ENCODE measurements at regions not wholly inside any gene's neighbourhood (a gene's known extent, or its start where the extent isn't known, plus 50 kb on each side); places are given as distances from the start of the nearest gene placed in this dataset.
A peak's percentile ranks its signal among the peaks of the same experiment; 100 is the strongest.
"Not testable (repeated sequence)": the region's sequence is repeated elsewhere in the genome, so short reads cannot be mapped to it uniquely, and the experiment has no call there.

DNA sequence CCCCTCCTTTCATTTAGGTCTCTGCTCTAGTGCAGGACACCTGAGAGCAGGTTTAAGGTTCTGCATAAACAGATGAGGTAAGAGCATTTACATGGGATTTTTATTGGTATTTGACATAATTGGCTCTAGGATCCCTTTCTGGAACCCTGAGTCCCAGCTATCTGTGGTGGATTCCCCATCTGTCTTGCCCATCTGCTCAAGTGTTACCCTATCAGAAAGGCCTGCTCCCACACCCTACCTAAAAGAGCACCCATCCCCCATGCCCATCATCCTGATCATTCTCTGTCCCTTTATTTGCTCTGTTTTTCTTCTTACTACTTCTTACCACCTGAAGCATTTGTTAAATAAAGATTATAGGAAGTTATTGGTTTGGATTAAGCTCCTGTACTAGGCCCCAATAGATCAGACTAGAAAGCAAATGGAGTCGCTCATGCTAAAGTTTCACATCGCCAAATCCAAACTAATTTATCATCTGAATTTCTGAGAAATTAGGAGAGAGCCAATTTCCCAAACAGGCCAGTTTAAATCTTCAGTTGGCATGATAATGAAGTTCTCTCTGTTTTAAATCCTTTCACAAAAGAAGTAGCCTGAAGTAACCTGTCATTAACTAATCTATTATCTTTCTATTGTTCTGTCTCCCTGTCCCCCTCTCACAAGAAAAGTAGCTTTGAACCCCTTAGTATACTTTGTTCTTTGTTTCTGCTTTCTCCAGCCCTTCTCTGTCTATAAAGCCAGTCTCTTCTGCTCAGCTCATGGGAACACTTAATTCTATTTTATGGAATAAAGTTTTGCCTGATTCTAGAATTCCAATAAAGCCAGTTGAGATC lies 178.6 kb downstream of the ZNF674 start:
- DNase-seq: no peak

DNA sequence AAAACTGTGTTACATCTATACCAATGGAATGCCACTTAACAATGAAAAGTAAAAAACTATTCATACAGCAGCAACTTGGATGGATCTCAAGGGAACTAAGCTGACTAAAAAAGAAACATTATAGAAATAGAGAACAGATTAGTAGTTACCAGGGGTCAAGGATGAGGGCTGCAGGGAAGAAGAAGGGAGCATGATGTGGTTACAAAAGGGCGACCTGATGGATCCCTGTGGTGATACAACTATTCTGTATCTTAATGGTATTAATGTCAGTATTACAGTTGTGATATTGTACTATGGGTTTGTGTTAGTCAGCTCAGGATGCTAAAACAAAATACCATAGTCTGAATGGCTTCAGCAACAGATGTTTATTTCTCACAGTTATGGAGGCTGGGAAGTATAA lies 190.7 kb downstream of the ZNF674 start:
- DNase-seq: no peak

DNA sequence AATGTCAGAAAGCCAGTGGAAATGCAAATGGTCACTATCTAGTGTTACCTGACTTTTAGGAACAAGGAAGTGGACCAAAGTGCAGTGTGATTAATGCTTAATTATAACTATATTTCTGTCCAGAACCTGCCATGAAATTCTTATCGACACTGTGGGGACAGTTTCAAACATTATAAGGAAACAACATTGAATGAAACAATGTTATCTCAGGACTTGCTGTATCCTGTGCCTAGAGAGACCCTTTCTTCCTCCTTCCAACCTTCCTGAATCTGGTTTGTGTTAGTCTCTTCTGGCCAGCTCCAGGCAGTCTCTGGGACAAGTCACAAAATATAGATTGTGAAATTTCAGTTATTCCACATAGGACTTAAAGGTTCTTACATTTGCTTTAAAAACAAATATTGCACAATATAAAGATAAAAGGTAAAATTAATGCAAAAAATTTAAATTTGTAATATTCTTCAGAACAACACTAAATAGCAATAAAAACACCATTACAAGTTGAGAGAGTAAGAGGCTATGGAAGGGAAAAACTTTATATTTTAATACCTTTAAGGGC lies 203.4 kb downstream of the ZNF674 start:
- DNase-seq: no peak

DNA sequence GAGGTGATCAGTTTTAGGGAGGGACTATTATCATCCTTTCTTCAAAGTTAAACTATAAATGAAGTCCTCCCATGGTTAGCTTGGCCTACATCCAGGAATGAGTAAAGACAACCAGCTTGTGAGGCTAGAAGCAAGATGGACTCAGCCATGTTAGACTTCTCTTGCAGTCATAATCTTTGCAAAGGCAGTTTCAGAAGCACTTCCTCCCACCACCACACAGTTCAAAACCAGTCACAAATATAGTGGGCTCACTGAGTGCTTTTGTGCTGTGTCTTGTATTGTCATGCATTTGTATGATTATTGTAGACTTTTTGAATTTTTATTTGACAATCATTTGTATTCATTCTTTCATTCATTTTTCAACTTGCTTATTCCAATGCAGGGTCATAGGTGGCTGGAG lies 204.5 kb downstream of the ZNF674 start:
- DNase-seq: no peak

DNA sequence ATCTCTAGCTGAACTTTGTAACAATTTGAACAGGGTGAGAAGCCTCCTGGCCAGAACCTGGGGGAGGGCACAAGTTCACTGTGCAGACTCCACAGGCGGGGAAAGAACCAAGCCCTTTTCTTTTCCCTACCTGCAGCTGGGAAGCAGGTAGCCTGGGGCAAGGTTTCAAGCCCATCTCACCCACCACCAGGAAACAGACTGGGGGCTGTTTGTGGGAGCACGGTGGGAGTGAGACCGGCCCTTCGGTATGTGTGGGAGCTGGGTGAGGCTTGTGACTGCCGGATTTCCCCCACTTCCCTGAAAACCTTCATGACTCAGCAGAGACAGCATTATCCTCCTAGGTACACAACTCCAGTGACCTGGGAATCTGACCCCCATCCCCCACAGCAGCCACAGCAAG lies 211.7 kb downstream of the ZNF674 start:
- DNase-seq: no peak

DNA sequence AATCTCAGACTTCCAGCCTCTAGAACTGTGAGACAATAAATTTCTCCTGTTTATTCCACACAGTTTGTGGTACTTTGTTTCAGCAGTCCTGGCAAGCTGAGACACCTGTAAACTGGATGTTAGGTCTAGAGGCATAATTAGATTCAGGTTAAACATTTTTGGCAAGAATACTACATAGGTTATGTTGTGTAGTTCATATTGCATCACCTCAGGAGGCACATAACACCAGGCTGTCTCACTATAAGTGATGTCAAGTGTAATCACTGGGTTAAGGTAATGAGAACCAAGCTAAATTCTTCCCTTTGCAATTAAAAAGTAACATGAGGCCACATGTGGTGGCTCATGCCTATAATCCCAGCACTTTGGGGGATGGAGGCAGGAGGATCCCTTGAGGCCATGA lies 214.2 kb downstream of the ZNF674 start:
- DNase-seq: no peak

DNA sequence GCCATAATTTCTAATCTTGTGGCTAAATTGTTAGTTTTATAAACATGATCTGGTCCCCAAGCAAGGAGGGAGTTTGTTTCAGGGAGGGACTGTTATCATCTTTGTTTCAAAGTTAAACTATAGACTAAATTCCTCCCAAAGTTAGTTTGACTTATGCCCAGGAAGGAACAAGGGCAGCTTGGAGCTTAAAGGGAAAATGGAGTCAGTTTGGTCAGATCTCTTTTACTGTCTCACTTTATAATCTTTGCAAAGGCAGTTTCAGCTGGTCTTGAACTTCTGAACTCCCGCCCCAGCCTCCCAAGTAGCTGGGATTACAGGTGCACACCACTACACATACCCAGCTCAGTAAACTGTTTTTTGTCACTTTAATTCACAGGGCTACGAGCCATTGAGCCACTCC lies 214.7 kb downstream of the ZNF674 start:
- DNase-seq: no peak

DNA sequence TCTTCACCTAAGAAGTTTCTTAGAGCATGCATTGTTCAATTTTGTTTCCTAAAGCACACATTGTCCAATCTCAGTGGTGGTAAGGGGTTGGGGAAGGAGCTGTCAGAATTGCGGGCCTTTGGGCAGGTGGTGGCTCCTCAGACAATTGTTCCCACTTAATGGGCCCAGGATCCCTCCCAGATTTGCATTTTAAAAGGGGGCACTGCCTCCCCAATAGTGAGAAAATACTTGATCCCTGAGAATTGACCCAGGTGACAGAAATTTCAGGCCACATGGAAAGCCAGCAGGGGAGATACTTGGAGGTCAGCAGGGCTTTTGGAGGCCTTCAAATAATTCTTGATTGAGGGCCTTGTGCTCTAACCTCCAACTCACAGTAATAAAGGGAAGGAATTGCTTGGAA lies 217.1 kb downstream of the ZNF674 start:
- no peak for DNase-seq

DNA sequence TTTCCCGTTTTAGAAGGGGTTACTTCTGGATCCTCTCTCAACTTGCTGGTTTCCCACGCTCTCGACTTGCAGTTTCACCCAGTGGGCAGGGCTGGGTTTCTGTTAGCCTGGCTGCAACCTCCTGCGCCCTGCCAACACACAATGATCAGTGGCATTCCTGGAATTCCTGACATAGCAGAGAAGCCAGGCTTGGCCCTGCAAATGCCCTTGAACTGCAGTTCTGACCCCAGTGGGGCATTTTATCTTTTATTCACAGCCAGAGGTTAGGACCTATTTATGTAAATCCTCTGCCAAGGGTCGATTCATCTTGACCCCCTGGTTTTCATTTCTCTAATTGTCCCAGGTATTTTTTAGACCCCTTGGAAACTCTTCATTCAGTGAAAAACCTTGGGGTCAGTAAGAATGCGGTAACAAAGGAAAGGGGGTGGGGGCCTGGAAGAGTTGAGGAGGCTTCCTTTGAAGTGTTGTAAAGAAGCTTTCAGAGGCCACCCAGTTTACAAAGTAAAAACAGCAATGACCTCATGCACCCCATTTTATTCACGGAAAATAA lies 217.6 kb downstream of the ZNF674 start:
- no peak for DNase-seq

DNA sequence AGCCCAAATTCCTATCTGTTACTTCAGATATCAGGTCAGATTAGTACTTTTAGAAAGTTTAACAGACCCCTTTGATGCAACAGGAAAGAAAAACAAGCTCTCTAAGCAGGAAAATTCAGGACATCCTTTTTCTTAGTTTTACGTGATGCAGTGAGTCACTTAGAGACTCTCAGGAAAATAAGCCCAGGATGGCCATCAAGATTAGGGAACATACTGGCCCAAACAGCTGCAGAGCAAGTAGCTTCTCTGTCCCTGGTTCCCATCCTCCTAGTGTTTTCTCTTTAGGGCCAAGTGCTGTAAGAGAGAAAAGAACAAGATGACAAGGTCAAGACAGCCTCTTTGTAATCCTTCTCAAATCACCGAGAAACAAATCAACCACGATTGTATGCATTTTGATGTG lies 219.1 kb downstream of the ZNF674 start:
- no peak for DNase-seq

DNA sequence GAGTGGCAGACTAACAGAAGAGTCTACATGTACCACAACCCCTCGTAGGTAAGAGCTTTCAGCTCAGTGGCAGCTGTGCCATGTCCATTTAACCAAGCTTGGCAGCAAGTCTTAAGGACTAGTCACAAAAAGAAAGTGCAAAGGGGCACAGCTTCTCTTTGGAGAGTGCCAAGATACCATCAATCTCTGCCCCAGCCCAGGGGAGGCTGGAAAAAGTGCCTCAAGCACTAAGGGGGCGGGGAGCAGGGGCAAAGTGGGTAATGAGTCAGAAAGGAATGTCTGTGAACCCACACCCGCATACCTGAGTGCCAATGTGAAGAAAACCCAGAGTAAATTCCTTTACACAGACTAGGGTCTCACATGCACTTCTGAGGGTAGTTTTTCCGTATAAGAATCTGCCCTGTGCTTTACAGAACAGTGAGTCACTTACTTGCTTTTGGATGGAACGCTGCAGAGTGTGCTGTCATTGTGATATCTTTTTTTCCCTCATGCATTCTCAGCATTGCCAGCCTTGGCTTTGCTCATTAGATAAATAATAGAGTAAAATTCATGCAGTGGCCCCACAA lies 219.8 kb downstream of the ZNF674 start:
- DNase-seq: peak; percentile 37

DNA sequence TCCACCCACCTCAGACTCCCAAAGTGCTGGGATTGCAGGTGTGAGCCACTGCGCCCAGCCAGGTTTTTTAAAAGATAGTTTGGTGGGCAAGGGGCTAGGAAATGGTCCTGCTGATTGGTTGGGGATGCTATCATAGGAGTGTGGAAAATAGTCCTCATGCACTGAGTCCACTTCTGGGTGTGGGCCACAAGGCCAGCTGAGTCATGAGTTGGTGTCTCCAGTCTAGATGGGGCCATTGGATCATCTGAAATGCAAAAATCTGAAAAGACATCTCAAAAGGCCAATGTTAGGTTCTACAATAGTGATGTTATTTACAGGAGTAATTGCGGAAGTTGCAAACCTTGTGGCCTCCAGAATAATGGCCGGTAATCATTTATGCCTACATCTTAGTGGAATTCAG lies 221.1 kb downstream of the ZNF674 start:
- DNase-seq: no peak

DNA sequence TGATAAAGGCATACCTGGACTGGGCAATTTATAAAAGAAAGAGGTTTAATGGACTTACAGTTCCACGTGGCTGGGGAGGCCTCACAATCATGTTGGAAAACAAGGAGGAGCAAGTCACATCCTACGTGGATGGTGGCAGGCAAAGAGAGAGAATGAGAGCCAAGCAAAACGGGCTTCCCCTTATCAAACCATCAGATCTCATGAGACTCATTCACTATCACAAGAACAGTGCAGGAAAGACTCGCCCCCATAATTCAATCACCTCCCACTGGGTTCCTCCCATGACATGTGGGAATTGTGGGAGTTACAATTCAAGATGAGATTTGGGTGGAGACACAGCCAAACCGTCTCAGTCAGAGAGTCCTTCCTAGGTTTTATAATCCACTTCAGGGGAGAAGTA lies 222.3 kb downstream of the ZNF674 start:
- not testable (repeated sequence) for DNase-seq

DNA sequence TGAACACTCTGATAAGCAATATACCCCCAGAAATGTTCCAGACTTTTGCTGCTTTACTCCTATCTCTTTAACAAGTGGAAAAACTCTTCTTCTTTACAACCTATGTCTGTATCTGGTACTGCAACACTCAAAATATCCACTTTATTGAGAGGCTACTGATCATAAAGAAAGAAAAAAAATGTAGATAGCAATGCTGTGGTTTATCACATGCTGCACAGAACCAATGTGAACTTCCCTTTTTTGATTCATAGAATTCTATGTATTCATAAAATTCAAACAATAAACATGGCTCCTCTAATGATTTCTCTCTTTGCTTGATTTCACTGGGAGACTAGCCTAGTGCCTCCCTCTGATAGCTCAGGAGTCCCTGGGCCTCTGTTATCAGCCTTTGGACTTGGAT lies 223.5 kb downstream of the ZNF674 start:
- DNase-seq: no peak

DNA sequence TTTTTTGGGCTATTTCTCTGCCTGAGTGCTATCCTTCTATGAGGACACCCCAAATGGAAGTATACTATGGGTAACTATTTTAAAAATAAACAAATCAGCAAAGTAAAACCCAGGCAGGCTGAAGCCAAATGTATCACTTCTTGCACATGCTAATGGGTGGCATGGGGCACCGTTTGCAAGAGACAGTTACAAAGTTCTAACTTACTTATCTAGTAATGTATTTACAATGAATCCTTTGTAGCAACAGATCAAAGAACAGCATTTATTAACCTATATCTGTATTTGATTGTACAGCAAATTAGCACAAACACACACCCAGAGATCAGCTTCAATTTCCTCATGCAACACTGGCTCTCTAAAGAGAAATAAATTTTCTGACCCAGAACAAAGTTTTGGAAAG lies 225.5 kb downstream of the ZNF674 start:
- DNase-seq: no peak

DNA sequence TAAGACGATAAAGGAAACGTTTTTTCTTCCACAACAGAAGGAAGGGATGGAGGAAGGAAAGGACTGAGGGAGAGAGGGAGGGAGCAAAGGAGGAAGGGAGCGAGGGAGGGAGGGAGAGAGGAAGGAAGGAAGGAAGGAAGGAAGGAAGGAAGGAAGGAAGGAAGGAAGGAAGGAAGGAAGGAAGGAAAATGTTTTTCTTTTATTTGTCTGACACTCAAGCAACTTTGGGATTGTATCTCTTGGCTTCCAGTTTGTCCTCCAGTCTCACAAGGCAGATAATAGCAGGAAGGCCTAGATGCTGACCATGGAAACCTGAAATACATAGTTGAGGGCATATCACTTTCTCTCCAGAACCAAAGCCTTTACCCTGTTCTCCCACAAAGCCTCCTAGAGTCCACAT lies 226.7 kb downstream of the ZNF674 start:
- no peak for DNase-seq

DNA sequence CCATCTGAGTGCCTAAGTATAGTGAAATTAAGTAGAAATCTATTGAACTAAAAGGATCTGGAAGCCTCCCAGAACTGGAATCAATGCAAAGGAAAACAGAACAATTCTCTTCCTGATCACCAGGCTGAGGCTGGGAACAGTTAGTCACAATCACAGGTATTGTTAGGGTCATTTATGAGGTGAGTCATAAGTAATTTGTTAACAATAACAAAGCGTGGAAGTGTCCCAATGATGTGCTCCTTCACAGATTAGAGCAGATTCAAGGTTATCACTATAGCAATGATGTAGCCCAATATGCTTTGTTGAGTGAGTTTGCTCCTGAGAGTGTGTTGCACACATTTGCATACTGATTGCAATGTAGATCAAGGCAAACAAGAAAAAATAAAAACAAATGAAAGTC lies 228.1 kb downstream of the ZNF674 start:
- no peak for DNase-seq

DNA sequence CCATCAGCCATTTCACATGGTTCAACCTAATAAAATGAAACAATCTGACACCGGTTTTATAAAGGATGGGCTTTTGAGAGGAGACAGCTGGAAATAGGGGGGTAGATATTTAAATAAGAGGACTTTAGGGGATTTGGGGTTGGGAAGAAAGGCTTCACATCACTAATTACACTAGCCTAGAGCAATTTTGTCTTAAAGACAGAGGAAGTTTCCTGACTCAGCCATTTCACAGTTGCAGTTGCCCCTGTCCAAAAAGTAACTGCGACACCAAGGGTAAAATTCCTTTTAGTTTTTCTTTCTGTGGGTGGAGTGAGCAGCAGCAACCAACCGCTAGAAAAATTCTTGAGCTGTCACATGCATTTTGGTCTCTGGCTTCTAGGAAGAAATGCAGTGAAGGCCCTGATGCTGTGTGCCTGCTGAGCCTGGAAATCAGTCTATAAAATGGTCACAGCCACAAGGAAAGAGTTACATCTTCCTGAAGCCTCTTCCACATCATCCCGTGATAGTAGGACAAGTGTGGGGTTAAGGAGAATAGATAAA lies 233.6 kb downstream of the ZNF674 start:
- no peak for DNase-seq

DNA sequence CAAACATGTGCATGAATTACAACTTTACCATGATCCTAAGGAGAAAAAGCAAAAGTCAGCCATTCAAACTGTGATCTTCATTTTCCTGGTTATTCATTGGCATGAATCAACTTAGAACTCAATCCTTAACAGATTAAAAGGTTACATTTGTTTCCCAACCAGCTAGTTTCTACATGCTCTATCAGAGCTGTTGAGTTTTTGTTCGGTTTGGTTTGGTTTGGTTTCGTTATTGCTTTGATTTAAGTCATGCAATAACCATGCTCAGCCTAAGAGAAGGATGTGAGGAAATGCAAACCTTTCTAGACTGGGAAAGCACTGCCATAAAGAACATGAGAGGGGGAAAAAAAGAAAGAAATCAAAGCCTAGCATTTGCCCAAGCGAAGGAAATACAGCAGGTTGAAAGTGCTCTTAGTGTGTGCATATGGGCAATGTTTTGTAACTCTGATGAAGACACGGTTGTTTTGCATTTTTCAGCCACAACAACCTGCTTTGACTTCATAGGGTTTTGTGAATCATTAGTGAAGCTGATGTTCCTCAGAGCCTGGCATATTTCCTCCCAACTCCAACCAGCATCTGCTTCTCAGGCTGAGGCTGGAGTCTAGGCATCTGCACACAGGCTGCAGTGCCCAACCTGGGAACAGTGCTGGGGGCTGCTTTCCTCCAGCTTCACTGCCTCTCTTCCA lies 234.3 kb downstream of the ZNF674 start:
- DNase-seq: no peak

DNA sequence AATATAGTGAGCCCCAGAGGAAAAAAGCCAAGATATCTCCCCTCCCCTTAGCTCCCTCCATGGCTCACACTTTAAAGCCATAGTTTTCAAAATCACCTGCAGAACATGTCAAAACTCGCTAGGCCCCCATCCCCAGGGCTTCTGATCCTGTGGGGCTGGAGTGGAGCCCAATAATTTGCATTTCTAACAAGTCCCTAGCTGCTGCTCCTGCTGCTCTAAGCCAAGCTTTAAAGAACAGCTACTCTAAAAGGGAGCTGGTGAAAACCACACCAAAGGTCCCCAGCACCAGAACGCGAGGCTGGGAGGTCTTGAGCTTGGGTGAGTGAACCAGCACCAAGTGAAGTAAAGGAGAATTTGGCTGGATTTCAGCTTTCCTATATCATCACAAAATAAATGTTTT lies 237.1 kb downstream of the ZNF674 start:
- DNase-seq: no peak

DNA sequence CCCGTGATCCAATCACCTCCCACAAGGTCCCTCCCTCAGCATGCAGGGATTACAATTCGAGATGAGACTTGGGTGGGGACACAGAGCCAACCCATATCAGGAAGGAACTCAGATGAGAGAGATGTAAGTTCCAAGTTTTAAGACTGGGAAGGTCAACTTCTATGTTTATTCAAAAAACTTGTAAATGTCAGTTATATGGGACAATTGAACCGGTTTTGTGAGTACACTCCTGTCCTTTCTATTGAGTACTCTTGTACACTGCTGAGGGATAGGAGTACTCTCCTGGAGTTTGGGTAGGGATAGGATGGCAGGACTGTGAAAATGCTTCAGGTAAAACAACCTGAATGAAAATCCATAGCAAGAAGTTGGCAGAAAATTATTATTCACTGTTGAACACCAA lies 239.1 kb downstream of the ZNF674 start:
- no peak for DNase-seq

DNA sequence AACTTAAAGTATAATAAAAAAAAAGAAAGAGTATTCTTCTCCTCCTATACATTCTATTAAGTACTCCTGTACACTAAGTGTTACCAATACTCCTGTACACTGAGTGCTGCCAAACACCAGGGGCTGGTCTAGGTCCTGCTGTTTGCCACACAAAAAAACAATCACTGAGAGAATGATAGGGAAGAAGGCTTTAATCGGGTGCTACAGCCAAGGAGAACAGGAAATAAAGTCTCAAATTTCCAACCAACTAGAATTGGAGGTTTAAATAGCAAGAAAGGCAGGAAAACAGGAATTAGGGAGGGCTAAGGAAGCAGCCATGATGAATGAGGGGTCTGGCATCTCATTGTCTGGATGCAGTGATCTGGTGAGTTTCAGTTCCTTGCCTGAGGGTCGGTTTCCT lies 239.8 kb downstream of the ZNF674 start:
- DNase-seq: no peak

DNA sequence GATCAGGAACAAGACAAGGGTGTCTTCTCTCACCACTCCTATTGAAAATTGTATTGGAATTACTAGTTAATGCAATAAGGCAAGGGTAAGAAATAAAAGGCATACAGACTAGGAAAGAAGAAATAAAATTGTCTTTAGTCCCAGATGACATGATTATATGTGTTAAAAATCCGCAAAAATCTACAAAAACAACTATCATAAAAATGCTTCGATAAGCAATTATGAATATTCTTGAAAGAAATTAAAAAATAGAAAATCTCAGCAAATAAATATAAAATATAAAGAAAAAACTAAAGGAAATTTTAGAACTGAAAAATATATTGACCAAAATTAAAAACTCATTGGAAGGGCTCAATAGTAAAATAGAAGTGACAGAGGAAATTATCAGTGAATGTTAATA lies 243.3 kb downstream of the ZNF674 start:
- no peak for DNase-seq

DNA sequence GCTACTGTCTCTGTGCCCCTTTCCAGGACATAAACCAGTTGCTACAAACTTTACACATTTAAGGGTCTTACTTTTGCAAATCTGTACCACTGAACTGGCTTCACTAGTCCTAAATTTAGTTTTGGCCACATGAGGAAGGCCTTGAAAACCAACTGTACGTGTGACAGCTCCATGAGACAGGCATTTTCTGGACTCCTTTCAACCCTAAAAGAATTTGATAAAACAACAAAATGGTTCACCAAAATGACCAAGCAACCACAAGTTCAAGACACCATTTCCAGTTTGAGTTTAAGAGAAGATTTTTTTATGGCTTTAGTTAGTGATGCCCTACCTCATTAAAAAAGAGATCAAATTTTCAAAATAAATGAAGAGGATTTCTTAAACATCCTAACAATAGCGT lies 246.4 kb downstream of the ZNF674 start:
- no peak for DNase-seq
